Endothelial cell of umbilical vein (primary cell): ENCODE measurements at regions not wholly inside any gene's neighbourhood (a gene's known extent, or its start where the extent isn't known, plus 50 kb on each side); places are given as distances from the start of the nearest gene placed in this dataset.

Source experiments
- BruUV-seq: library from RNA; stranded (reverse); fragments of 400-500 nt; replicated peaks from 2 replicates; lab custom pipeline; 2021; lab: Mats Ljungman, UMichigan
- CTCF ChIA-PET: fragments of 300-600, 350-600 bp; sonication (Branson Sonifier 250); formaldehyde crosslinking; loops from one replicate; lab custom pipeline; 2021; ENCODE audit warnings: antibody characterized with exemption, inconsistent platforms; lab: Charles Lee
- POLR2A ChIA-PET: fragments of 300-600, 350-600 bp; sonication (Branson Sonifier 250); formaldehyde crosslinking; loops from one replicate; lab custom pipeline; 2021; ENCODE audit warnings: antibody characterized with exemption, inconsistent platforms; lab: Charles Lee
- DNase-seq: peaks from one replicate; pipeline ENCODE4 v3.0.0-alpha.2; 2011; ENCODE audit warnings: low read depth, low spot score
- FAIRE-seq: peaks from 2 replicates; lab custom pipeline; 2011; peaks lifted over from hg19 to GRCh38; lab: Jason Lieb, UNC
- H2AFZ ChIP-seq: 2 replicates; pipeline ENCODE4 v1.6.0; 2012; ENCODE audit warnings: low read depth, low read length, control low read depth, inconsistent platforms
- H3K27ac ChIP-seq: 2 replicates; pipeline ENCODE4 v1.5.1; 2011; ENCODE audit warnings: low read depth, mild to moderate bottlenecking, control low read depth, low read length, moderate library complexity; ENCODE audit not compliant: insufficient read depth
- H3K27me3 ChIP-seq, 2 experiments: 2 replicates each; pipeline versions ENCODE4 v1.6.0 to v1.6.1; 2011; ENCODE audit warnings: low read length in 2 of 2, mixed read lengths in 1 of 2; ENCODE audit not compliant: control insufficient read depth in 2 of 2, insufficient read depth in 2 of 2
- H3K36me3 ChIP-seq, 2 experiments: 2 replicates in 1 of 2; 3 replicates in 1 of 2; pipeline ENCODE4 v1.5.1; 2011; ENCODE audit warnings: low read length in 2 of 2, mild to moderate bottlenecking in 1 of 2, moderate library complexity in 1 of 2; ENCODE audit not compliant: control insufficient read depth in 2 of 2, insufficient read depth in 2 of 2; ENCODE audit errors: extremely low read depth in 1 of 2
- H3K4me1 ChIP-seq: 3 replicates; pipeline ENCODE4 v1.5.1; 2011; ENCODE audit warnings: mild to moderate bottlenecking, low read length; ENCODE audit not compliant: control insufficient read depth, insufficient read depth; ENCODE audit errors: extremely low read depth
- H3K4me2 ChIP-seq: 2 replicates; pipeline ENCODE4 v1.6.1; 2011; ENCODE audit warnings: low read length, control low read depth, mixed read lengths; ENCODE audit not compliant: insufficient read depth
- H3K4me3 ChIP-seq, 3 experiments: fragments of 200-600 bp in 1 of 3; sonication (generic), shearing (Covaris generic) in 1 of 3; replicated peaks in 1 of 3; 2 replicates each; pipeline ENCODE4 v1.5.1; 2011 to 2016; ENCODE audit warnings: control low read depth in 3 of 3, low read length in 3 of 3, mild to moderate bottlenecking in 2 of 3, inconsistent platforms in 1 of 3, low read depth in 1 of 3, moderate library complexity in 1 of 3; ENCODE audit not compliant: insufficient read depth in 1 of 3
- H3K79me2 ChIP-seq: 2 replicates; pipeline ENCODE4 v1.6.0; 2012; ENCODE audit warnings: low read length, inconsistent platforms; ENCODE audit not compliant: control insufficient read depth, insufficient read depth
- H3K9ac ChIP-seq: replicated peaks from 2 replicates; pipeline ENCODE3; 2011; ENCODE audit warnings: low read length, control low read depth; ENCODE audit not compliant: insufficient read depth; ENCODE audit errors: extremely low read depth
- H3K9me1 ChIP-seq: replicated peaks from 3 replicates; pipeline ENCODE4 v1.6.0; 2011; ENCODE audit warnings: mild to moderate bottlenecking, low read length; ENCODE audit not compliant: control insufficient read depth, insufficient read depth; ENCODE audit errors: extremely low read depth
- H3K9me3 ChIP-seq: replicated peaks from 2 replicates; pipeline ENCODE4 v1.5.1; 2012; ENCODE audit warnings: low read length, inconsistent platforms; ENCODE audit not compliant: control insufficient read depth, insufficient read depth
- H4K20me1 ChIP-seq: replicated peaks from 2 replicates; pipeline ENCODE3; 2011; ENCODE audit warnings: mild to moderate bottlenecking, low read length; ENCODE audit not compliant: control insufficient read depth, insufficient read depth; ENCODE audit errors: extremely low read depth
- EZH2 ChIP-seq: IDR thresholded peaks from 2 replicates; pipeline ENCODE4 v1.6.1; 2012; ENCODE audit warnings: borderline replicate concordance, low read depth, mild to moderate bottlenecking, moderate library complexity, low read length, inconsistent platforms; ENCODE audit not compliant: severe bottlenecking
- FOS ChIP-seq: IDR thresholded peaks from 2 replicates; pipeline ENCODE4 v1.6.1; 2011; ENCODE audit warnings: mild to moderate bottlenecking, low read length, moderate library complexity, borderline replicate concordance; ENCODE audit not compliant: insufficient read depth
- GATA2 ChIP-seq: IDR thresholded peaks from 2 replicates; pipeline ENCODE4 v1.7.0; 2011; ENCODE audit warnings: low read depth, mild to moderate bottlenecking, moderate library complexity, mixed read lengths, low read length; ENCODE audit not compliant: insufficient read length, insufficient read depth
- JUN ChIP-seq: IDR thresholded peaks from 2 replicates; pipeline ENCODE4 v1.6.1; 2011; ENCODE audit warnings: borderline replicate concordance, low read depth; ENCODE audit not compliant: insufficient read length, insufficient read depth
- MYC ChIP-seq: IDR thresholded peaks from one replicate; pipeline ENCODE4 v1.6.1; 2011; ENCODE audit warnings: mild to moderate bottlenecking, low read depth, low read length
- POLR2A ChIP-seq: IDR thresholded peaks from 2 replicates; pipeline ENCODE4 v1.6.1; 2012; ENCODE audit warnings: low read depth, mild to moderate bottlenecking, control low read depth, low read length
- POLR2AphosphoS5 ChIP-seq: IDR thresholded peaks from 2 replicates; pipeline ENCODE4 v1.6.1; 2012; ENCODE audit warnings: low read depth, mild to moderate bottlenecking, control low read depth, low read length, moderate library complexity; ENCODE audit not compliant: insufficient read depth
- dilution Hi-C: fragments of 300-500 bp; cut with MboI; formaldehyde crosslinking; loops from one replicate; pipeline ENCODE4 v1.15.0; 2019; ENCODE audit warnings: low sequenced_read_pairs; ENCODE audit not compliant: extremely low pct_ligation_motif_present
- intact Hi-C: fragments of 100-400 bp; cut with micrococcal nuclease; formaldehyde crosslinking; loops from one replicate; pipeline ENCODE4 v1.10.0; 2022
- TF ChIP-seq, protein P1 (sequence below): IDR thresholded peaks from 2 replicates; pipeline ENCODE4 v1.6.1; 2011; ENCODE audit not compliant: insufficient read depth, insufficient read length

GRCh38 chr1:213526306-213526705 is 461.5 kb upstream of the PROX1 start:
- Histone ChIP-seq H3K4me2 (no peak overlapping the region), H4K20me1 (no peaks in the 10 kb centered on the region), H3K9ac (no peak overlapping the region), H3K9me1 (no peaks in the 10 kb centered on the region), H3K27ac (no peak overlapping the region), H3K36me3 (no peaks in the 10 kb centered on the region), H2AFZ (no peak overlapping the region), H3K9me3 (no peaks in the 10 kb centered on the region), H3K79me2 (no peaks in the 10 kb centered on the region), H3K4me3 (no peak overlapping the region), H3K4me1 (no peaks in the 10 kb centered on the region), H3K27me3 (no peaks in the 10 kb centered on the region)
- intact Hi-C loops: no loop called here
- CTCF ChIA-PET: no interaction called here
- BruUV-seq: no TSS peak
- no peak for FAIRE-seq
- POLR2A ChIA-PET: no interaction called here
- no peak for DNase-seq
- TF ChIP-seq, protein P1, sequence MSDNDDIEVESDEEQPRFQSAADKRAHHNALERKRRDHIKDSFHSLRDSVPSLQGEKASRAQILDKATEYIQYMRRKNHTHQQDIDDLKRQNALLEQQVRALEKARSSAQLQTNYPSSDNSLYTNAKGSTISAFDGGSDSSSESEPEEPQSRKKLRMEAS: no peak
- TF ChIP-seq POLR2A: no peak
- no peak for TF ChIP-seq JUN
- TF ChIP-seq MYC: no peak
- TF ChIP-seq FOS: no peak
- dilution Hi-C loops: no loop called here

GRCh38 chr1:213530611-213531320 is 457.0 kb upstream of the PROX1 start:
- ChIA-PET POLR2A (no interaction called here), CTCF (no interaction called here)
- TF ChIP-seq POLR2A (no peak), FOS (no peak), EZH2 (no peak), POLR2AphosphoS5 (no peak), GATA2 (no peak)
- H4K20me1 ChIP-seq: no peaks in the 10 kb centered on the region
- no TSS peak for BruUV-seq
- dilution Hi-C loops: no loop called here
- H3K9ac ChIP-seq: no peak overlapping the region
- intact Hi-C loops: no loop called here
- H3K36me3 ChIP-seq: no peaks in the 10 kb centered on the region
- no peak overlapping the region for H3K4me3 ChIP-seq
- no peaks in the 10 kb centered on the region for H3K9me3 ChIP-seq
- H2AFZ ChIP-seq: no peak overlapping the region
- H3K27ac ChIP-seq: no peak overlapping the region
- no peak overlapping the region for H3K4me2 ChIP-seq
- no peak for FAIRE-seq
- H3K27me3 ChIP-seq: no peaks in the 10 kb centered on the region
- no peaks in the 10 kb centered on the region for H3K9me1 ChIP-seq
- no peaks in the 10 kb centered on the region for H3K79me2 ChIP-seq
- H3K4me1 ChIP-seq: no peaks in the 10 kb centered on the region
- no peak for DNase-seq
